GM19438 (cell line): ENCODE measurements at regions not wholly inside any gene's neighbourhood (a gene's known extent, or its start where the extent isn't known, plus 50 kb on each side); places are given as distances from the start of the nearest gene placed in this dataset.

Experiments
- ATAC-seq: cut with Tn5 transposase; IDR thresholded peaks from one replicate; pipeline ENCODE4 v1.9.1; 2021; ENCODE audit warnings: low read depth; ENCODE audit not compliant: unreplicated experiment

- no peak for ATAC-seq
Measured at GRCh38 chr3:189548053-189548452, 83.1 kb upstream of the TP63 start.

- no peak for ATAC-seq
Measured at GRCh38 chr3:189551007-189551406, 80.2 kb upstream of the TP63 start.

GRCh38 chr3:189554868-189555557, 76.2 kb upstream of the TP63 start:
- ATAC-seq: no peak

- ATAC-seq: no peak
Measured at GRCh38 chr3:189555558-189555881, 75.7 kb upstream of the TP63 start.

GRCh38 chr3:189557824-189558223, 73.4 kb upstream of the TP63 start:
- no peak for ATAC-seq

GRCh38 chr3:189561256-189561655, 69.9 kb upstream of the TP63 start:
- no peak for ATAC-seq

- peak; percentile 84 for ATAC-seq
Measured at GRCh38 chr3:189563853-189564563, 67.2 kb upstream of the TP63 start.

- no peak for ATAC-seq
Measured at GRCh38 chr3:189566550-189567130, 64.5 kb upstream of the TP63 start.

- no peak for ATAC-seq
Measured at GRCh38 chr3:189567322-189567721, 63.9 kb upstream of the TP63 start.

GRCh38 chr3:189567766-189568420, 63.3 kb upstream of the TP63 start:
- no peak for ATAC-seq

- ATAC-seq: no peak
Measured at GRCh38 chr3:189568961-189569360, 62.2 kb upstream of the TP63 start.

GRCh38 chr3:189569473-189569872, 61.7 kb upstream of the TP63 start:
- ATAC-seq: no peak

GRCh38 chr3:189570916-189571315, 60.3 kb upstream of the TP63 start:
- no peak for ATAC-seq

- ATAC-seq: no peak
Measured at GRCh38 chr3:189572249-189572648, 58.9 kb upstream of the TP63 start.

- no peak for ATAC-seq
Measured at GRCh38 chr3:189573004-189573403, 58.2 kb upstream of the TP63 start.

- ATAC-seq: no peak
Measured at GRCh38 chr3:189576486-189576885, 54.7 kb upstream of the TP63 start.

GRCh38 chr3:189577050-189577951, 53.9 kb upstream of the TP63 start:
- ATAC-seq: no peak

- no peak for ATAC-seq
Measured at GRCh38 chr3:189580190-189580589, 51.0 kb upstream of the TP63 start.
